GM12865 (cell line): ENCODE measurements at regions not wholly inside any gene's neighbourhood (a gene's known extent, or its start where the extent isn't known, plus 50 kb on each side); places are given as distances from the start of the nearest gene placed in this dataset.

ENCODE experiments used
- DNase-seq: peaks from one replicate; pipeline ENCODE4 v3.0.0; 2010; ENCODE audit warnings: low read depth
- H3K4me3 ChIP-seq: 2 replicates; pipeline ENCODE4 v1.5.1; 2011; ENCODE audit warnings: mild to moderate bottlenecking, low read depth, low read length, control low read depth
- TF ChIP-seq, protein P1 (sequence below): IDR thresholded peaks from 2 replicates; pipeline ENCODE4 v1.5.1; 2011; ENCODE audit warnings: low read length, control low read depth, low read depth, inconsistent platforms; ENCODE audit not compliant: insufficient read depth; ENCODE audit errors: missing control alignments

DNA sequence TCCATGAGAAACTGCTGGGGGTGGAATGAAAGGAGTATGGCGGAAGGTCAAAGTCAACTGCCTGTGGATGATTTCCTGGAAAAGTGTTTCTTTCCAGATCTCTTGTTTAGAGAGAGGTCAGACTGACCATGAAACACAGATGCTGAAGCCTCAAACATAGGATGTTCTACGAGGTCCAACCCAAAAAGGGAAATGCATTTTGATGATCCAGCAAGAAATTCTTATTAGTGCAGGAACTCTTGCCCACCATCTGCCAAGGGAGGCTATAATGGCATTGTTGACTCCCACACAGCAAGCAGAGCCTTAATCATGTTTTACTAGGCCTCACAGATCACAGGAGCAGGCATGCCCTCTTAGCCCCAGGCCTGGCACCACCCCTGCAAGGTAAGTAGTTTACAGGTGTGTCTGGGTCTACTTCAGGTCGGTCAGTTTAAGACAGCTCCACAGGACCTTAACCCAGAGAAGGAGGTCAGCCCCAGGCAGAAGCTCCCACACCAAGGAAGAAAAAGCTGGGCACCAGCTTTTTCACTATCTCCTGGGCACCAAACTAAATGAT is 67.6 kb upstream of the CNKSR3 start:
- DNase-seq: no peak
- H3K4me3 ChIP-seq: no peak overlapping the region
- TF ChIP-seq, protein P1, sequence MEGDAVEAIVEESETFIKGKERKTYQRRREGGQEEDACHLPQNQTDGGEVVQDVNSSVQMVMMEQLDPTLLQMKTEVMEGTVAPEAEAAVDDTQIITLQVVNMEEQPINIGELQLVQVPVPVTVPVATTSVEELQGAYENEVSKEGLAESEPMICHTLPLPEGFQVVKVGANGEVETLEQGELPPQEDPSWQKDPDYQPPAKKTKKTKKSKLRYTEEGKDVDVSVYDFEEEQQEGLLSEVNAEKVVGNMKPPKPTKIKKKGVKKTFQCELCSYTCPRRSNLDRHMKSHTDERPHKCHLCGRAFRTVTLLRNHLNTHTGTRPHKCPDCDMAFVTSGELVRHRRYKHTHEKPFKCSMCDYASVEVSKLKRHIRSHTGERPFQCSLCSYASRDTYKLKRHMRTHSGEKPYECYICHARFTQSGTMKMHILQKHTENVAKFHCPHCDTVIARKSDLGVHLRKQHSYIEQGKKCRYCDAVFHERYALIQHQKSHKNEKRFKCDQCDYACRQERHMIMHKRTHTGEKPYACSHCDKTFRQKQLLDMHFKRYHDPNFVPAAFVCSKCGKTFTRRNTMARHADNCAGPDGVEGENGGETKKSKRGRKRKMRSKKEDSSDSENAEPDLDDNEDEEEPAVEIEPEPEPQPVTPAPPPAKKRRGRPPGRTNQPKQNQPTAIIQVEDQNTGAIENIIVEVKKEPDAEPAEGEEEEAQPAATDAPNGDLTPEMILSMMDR: no peak

GRCh38 chr6:154579046-154579445 is 68.6 kb upstream of the CNKSR3 start:
- no peak overlapping the region for H3K4me3 ChIP-seq
- DNase-seq: no peak
- TF ChIP-seq, protein P1: no peak

GRCh38 chr6:154579485-154579884 is 69.0 kb upstream of the CNKSR3 start:
- no peak for DNase-seq
- TF ChIP-seq, protein P1: no peak
- no peak overlapping the region for H3K4me3 ChIP-seq

GRCh38 chr6:154580397-154581135 is 70.1 kb upstream of the CNKSR3 start:
- DNase-seq: no peak
- TF ChIP-seq, protein P1: no peak
- H3K4me3 ChIP-seq: no peak overlapping the region

DNA sequence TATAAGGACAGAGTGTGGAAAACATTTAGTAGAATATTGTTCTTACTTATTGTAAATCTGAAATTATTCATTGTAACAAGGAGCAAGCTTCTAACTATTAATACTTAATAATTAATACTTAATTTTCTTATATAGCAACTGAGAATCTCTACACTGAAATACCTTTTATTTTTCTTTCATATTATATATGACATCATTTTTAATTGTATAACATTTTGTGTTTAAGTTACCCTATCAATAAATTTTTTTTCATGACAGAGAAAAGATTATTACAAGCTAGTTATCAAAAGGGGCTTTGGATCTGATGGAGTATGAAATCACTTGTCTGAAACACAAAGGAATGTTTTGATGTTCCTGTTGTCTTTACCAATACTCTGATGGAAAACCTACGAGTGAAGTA is 72.2 kb upstream of the CNKSR3 start:
- no peak overlapping the region for H3K4me3 ChIP-seq
- no peak for DNase-seq
- TF ChIP-seq, protein P1: no peak

- no peak for DNase-seq
- no peak overlapping the region for H3K4me3 ChIP-seq
- TF ChIP-seq, protein P1: no peak
Observed at GRCh38 chr6:154583546-154584188, 73.2 kb upstream of the CNKSR3 start.

GRCh38 chr6:154590756-154591155 is 80.3 kb upstream of the CNKSR3 start:
- TF ChIP-seq, protein P1: no peak
- DNase-seq: no peak
- H3K4me3 ChIP-seq: no peak overlapping the region
